HepG2 (cell line): ENCODE measurements at regions not wholly inside any gene's neighbourhood (a gene's known extent, or its start where the extent isn't known, plus 50 kb on each side); places are given as distances from the start of the nearest gene placed in this dataset.

Experiments
- ATAC-seq: fragments of 200-7000 bp; cut with Tn5 transposase; 3 replicates; pipeline ENCODE4 v1.9.1; 2020; ENCODE audit warnings: mild to moderate bottlenecking, moderate library complexity
- BruUV-seq: library from RNA; stranded (reverse); fragments of 400-500 nt; replicated peaks from 2 replicates; lab custom pipeline; 2021; lab: Mats Ljungman, UMichigan
- CTCF ChIA-PET: fragments of 300-600 bp; formaldehyde crosslinking; extraction: SDS; loops from one replicate; lab custom pipeline; 2021; ENCODE audit warnings: low total read pairs, inconsistent platforms, low intra/inter-chr PET ratio; lab: Yijun Ruan, JAX
- POLR2A ChIA-PET: fragments of 350-600 bp; sonication (Branson Sonifier 250); formaldehyde crosslinking; loops from one replicate; lab custom pipeline; 2020; ENCODE audit warnings: antibody characterized with exemption, inconsistent platforms; lab: Yijun Ruan, JAX
- DNase-seq: peaks from one replicate; pipeline ENCODE4 v3.0.0-alpha.2; 2015; ENCODE audit warnings: low spot score
- FAIRE-seq: peaks from 3 replicates; lab custom pipeline; 2011; peaks lifted over from hg19 to GRCh38; lab: Jason Lieb, UNC
- H2AFZ ChIP-seq: one replicate; pipeline ENCODE4 v1.6.1; 2011; ENCODE audit warnings: low read length, inconsistent platforms
- H3K27ac ChIP-seq: fragments of 300-600 bp; 3 replicates; pipeline ENCODE4 v1.8.0; 2011; ENCODE audit warnings: mixed run types, mild to moderate bottlenecking, mixed read lengths, low read length, inconsistent platforms; ENCODE audit not compliant: insufficient read depth; ENCODE audit errors: extremely low read length
- H3K27me3 ChIP-seq, 2 experiments: fragments of 200-600 bp in 1 of 2; 2 replicates in 1 of 2; 3 replicates in 1 of 2; pipeline versions ENCODE4 v1.6.0 to v1.8.0; 2011; ENCODE audit warnings: low read length in 2 of 2, mild to moderate bottlenecking in 2 of 2, moderate library complexity in 2 of 2, inconsistent platforms in 1 of 2; ENCODE audit not compliant: insufficient read depth in 2 of 2, control insufficient read depth in 1 of 2
- H3K36me3 ChIP-seq, 2 experiments: fragments of 200-600 bp in 1 of 2; replicated peaks in 1 of 2; 2 replicates in 1 of 2; 3 replicates in 1 of 2; pipeline versions ENCODE4 v1.5.1 to v1.8.0; 2011; ENCODE audit warnings: low read length in 2 of 2, inconsistent platforms in 1 of 2; ENCODE audit not compliant: insufficient read depth in 2 of 2, control insufficient read depth in 1 of 2
- H3K4me1 ChIP-seq: 2 replicates; pipeline ENCODE4 v1.5.1; 2012; ENCODE audit warnings: low read length, inconsistent platforms; ENCODE audit not compliant: insufficient read depth
- H3K4me2 ChIP-seq: 2 replicates; pipeline ENCODE4 v1.6.0; 2011; ENCODE audit warnings: low read depth, low read length, inconsistent platforms
- H3K4me3 ChIP-seq, 3 experiments: fragments of 200-600 bp in 1 of 3; sonication (generic), shearing (Covaris generic) in 1 of 3; replicated peaks in 1 of 3; 2 replicates each; pipeline ENCODE4 v1.5.1; 2011 to 2016; ENCODE audit warnings: low read length in 3 of 3, inconsistent platforms in 2 of 3, low read depth in 2 of 3, mild to moderate bottlenecking in 2 of 3, control low read depth in 1 of 3, mixed read lengths in 1 of 3; ENCODE audit not compliant: insufficient read depth in 1 of 3
- H3K79me2 ChIP-seq: one replicate; pipeline ENCODE4 v1.6.1; 2011; ENCODE audit warnings: low read length, inconsistent platforms; ENCODE audit not compliant: insufficient read depth
- H3K9ac ChIP-seq: 2 replicates; pipeline ENCODE4 v1.6.0; 2011; ENCODE audit warnings: mild to moderate bottlenecking, low read depth, low read length, inconsistent platforms; ENCODE audit not compliant: insufficient read depth
- H3K9me3 ChIP-seq: 2 replicates; pipeline ENCODE4 v1.5.1; 2012; ENCODE audit warnings: mild to moderate bottlenecking, low read length
- H4K20me1 ChIP-seq: 2 replicates; pipeline ENCODE4 v1.6.0; 2011; ENCODE audit warnings: inconsistent platforms, mild to moderate bottlenecking, low read length, moderate library complexity; ENCODE audit not compliant: insufficient read depth
- ARID5B ChIP-seq: IDR thresholded peaks from 2 replicates; pipeline ENCODE4 v1.4.0; 2020; ENCODE audit warnings: mild to moderate bottlenecking, missing genetic modification reagents
- CHCHD3 ChIP-seq: sonication (generic); formaldehyde crosslinking; IDR thresholded peaks from 2 replicates; pipeline ENCODE4 v1.8.0; 2022; ENCODE audit warnings: mild to moderate bottlenecking, missing genetic modification reagents, moderate library complexity
- MED1 ChIP-seq: sonication (generic); formaldehyde crosslinking; IDR thresholded peaks from 2 replicates; pipeline ENCODE4 v1.4.0; 2020; ENCODE audit warnings: missing genetic modification reagents
- MNT ChIP-seq: fragments of 450-650 bp; IDR thresholded peaks from 2 replicates; pipeline ENCODE4 v1.6.1; 2016
- NCOA2 ChIP-seq: sonication (generic); formaldehyde crosslinking; IDR thresholded peaks from 2 replicates; pipeline ENCODE4 v1.8.0; 2022; ENCODE audit warnings: inconsistent platforms
- RBM22 ChIP-seq: fragments of 200-400 bp; formaldehyde crosslinking; optimal IDR thresholded peaks from 2 replicates; pipeline ENCODE3; 2017; ENCODE audit warnings: mild to moderate bottlenecking, low read length, moderate library complexity
- YEATS2 ChIP-seq: sonication (generic); formaldehyde crosslinking; IDR thresholded peaks from 2 replicates; pipeline ENCODE4 v1.4.0; 2020; ENCODE audit warnings: missing genetic modification reagents, borderline replicate concordance
- ZNF816 ChIP-seq: sonication (generic); formaldehyde crosslinking; IDR thresholded peaks from 2 replicates; pipeline ENCODE4 v1.8.0; 2022; ENCODE audit warnings: missing genetic modification reagents, mild to moderate bottlenecking, borderline replicate concordance
- WGBS: methylation state at CpG from one replicate; pipeline ENCODE4 v1.1.6; 2017; ENCODE audit warnings: low lambda C conversion rate; 5-methylcytosine and 5-hydroxymethylcytosine counted together
- in situ Hi-C: cut with HindIII; loops from 2 replicates; pipeline ENCODE4 v1.10.0; 2017; ENCODE audit warnings: low pct_unique_long_range_greater_than_20kb; ENCODE audit not compliant: extremely low pct_ligation_motif_present
- intact Hi-C: fragments of 100-400 bp; cut with micrococcal nuclease; formaldehyde crosslinking; loops from one replicate; pipeline ENCODE4 v1.10.0; 2022; ENCODE audit not compliant: unreplicated experiment
- TF ChIP-seq, protein P1 (sequence below): IDR thresholded peaks from 2 replicates; pipeline ENCODE4 v1.6.1; 2016

- FAIRE-seq (no peak), ATAC-seq (no peak), DNase-seq (no peak)
- intact Hi-C loops = no loop called here
- Histone ChIP-seq H3K9ac (no peak overlapping the region), H3K4me1 (peaks cover 33% of the 10 kb centered on the region), H3K27me3 (no peaks in the 10 kb centered on the region), H3K9me3 (peaks cover 10% of the 10 kb centered on the region; the same call in 1 of the 2 replicates), H4K20me1 (peaks cover 45% of the 10 kb centered on the region), H2AFZ (no peak overlapping the region), H3K36me3 (peaks cover 4 to 23% of the 10 kb centered on the region in 2 experiments; a peak in 3 of 5 replicates), H3K4me3 (no peak overlapping the region), H3K4me2 (no peak overlapping the region), H3K27ac (peak overlapping the region; percentile 18), H3K79me2 (peaks cover 65% of the 10 kb centered on the region)
- in situ Hi-C loops = no loop called here
- CTCF ChIA-PET = no interaction called here
- no TSS peak for BruUV-seq
- TF ChIP-seq RBM22 (peak; percentile 36), NCOA2 (CRISPR knock-in tag) (no peak), YEATS2 (CRISPR knock-in tag) (no peak), MNT (peak; percentile 78)
- POLR2A ChIA-PET = no interaction called here
- WGBS = 90% methylated on average over 15 of the region's 15 CpGs
These were observed 71.5 kb downstream of the SHANK2 start for GRCh38 chr11:71180694-71181470.

DNA sequence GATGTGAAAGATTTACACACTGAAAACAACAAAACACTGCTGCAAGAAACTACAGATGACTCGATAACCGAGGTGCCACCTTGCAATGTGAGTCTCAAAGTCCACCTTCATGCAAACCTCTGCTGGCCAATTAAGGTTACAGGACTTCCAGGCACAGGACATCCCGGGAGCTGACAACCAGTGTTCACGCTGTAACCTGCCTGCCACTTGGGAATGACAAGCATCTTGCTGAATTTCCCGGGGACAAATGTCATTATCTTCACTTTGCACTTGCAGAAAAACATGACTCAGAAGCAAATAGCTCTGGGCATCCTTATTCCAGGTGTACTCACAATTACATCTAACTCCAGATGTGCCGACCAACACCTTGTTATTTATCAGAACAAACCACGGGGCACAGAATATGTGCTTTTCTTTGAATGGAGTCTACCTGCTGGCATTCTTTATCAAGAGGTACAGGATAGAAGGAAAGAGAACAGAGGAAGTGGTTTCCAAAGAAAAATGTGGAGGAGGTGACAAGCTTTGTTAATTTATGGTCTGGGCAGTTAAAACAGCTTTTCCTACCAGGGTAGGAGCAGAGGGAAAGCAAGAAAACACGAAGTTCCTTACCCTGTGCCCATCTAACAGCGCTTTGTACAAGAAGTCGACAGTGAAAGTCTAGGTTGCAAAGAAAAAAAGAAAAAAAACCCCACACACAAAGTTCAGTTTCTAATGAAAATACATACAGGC is 72.3 kb downstream of the SHANK2 start:
- in situ Hi-C loops = no loop called here
- intact Hi-C loops = no loop called here
- Histone ChIP-seq H3K4me3 (no peak overlapping the region), H3K4me2 (peak overlapping the region; percentile 14), H3K27ac (peak overlapping the region; percentile 18), H3K4me1 (peaks cover 30% of the 10 kb centered on the region), H4K20me1 (peaks cover 51% of the 10 kb centered on the region), H3K9me3 (peaks cover 10% of the 10 kb centered on the region; the same call in 1 of the 2 replicates), H3K27me3 (no peaks in the 10 kb centered on the region), H2AFZ (no peak overlapping the region), H3K9ac (no peak overlapping the region), H3K79me2 (peaks cover 65% of the 10 kb centered on the region), H3K36me3 (peaks cover 2 to 20% of the 10 kb centered on the region in 2 experiments; a peak in 3 of 5 replicates)
- POLR2A ChIA-PET = no interaction called here
- CTCF ChIA-PET = no interaction called here
- ATAC-seq (peak; percentile 84), FAIRE-seq (peak; percentile 63), DNase-seq (peak; percentile 59)
- no TSS peak for BruUV-seq
- 47% methylated on average over 8 of the region's 10 CpGs for WGBS
- TF ChIP-seq ARID5B (CRISPR knock-in tag) = peak; percentile 52
- peak; percentile 36; the same call in 1 of the 2 replicates for TF ChIP-seq MED1 (CRISPR knock-in tag)
- TF ChIP-seq CHCHD3 (CRISPR knock-in tag) = no peak
- TF ChIP-seq, protein P1, sequence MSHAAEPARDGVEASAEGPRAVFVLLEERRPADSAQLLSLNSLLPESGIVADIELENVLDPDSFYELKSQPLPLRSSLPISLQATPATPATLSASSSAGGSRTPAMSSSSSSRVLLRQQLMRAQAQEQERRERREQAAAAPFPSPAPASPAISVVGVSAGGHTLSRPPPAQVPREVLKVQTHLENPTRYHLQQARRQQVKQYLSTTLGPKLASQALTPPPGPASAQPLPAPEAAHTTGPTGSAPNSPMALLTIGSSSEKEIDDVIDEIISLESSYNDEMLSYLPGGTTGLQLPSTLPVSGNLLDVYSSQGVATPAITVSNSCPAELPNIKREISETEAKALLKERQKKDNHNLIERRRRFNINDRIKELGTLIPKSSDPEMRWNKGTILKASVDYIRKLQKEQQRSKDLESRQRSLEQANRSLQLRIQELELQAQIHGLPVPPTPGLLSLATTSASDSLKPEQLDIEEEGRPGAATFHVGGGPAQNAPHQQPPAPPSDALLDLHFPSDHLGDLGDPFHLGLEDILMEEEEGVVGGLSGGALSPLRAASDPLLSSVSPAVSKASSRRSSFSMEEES = no peak
- no peak for TF ChIP-seq ZNF816
